ENCODE measurements at regions not wholly inside any gene's neighbourhood (a gene's known extent, or its start where the extent isn't known, plus 50 kb on each side); places are given as distances from the start of the nearest gene placed in this dataset.

DNA sequence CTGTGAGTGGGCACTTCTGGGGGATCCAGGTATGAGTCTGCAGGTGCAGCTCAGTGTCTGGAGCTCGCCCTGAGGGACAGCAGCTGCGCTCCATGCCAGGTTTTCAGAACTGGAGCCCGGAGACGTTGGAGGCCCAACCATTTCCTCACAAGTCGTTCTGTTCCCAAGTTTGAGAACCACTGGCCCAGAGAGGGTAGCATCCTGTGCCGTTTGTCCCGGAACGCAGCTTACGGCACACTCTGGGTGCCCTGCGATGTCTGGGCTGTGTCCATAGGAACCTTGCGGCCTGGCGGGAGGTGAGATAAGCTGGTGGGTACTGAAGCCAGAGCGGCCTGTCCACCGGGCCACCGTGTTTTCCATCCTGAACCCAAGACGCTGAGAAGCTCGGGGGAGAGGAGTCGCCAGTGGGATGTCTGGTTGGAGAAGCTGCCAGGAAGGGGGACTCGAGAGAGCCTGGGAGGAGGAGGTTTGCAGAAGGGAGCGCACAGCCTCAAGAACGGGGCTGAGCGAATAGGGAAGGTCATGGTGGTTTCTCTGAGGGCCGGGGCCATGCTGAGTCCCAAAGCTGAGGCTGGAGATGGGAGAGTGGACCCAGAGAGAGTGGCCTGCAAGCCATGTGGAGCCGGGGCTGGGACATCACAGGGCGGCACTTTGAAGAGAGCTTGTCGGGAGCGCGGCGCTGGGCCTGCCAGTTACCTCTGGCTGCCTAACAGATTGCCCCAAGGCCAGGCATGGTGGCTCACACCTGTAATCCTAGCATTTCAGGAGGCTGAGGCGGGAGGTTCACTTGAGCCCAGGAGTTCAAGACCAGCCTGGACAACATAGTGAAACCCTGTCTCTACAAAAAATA is 211.0 kb upstream of the GSE1 start:
- no peak for DNase-seq (ENCODE audit: low read depth)

DNA sequence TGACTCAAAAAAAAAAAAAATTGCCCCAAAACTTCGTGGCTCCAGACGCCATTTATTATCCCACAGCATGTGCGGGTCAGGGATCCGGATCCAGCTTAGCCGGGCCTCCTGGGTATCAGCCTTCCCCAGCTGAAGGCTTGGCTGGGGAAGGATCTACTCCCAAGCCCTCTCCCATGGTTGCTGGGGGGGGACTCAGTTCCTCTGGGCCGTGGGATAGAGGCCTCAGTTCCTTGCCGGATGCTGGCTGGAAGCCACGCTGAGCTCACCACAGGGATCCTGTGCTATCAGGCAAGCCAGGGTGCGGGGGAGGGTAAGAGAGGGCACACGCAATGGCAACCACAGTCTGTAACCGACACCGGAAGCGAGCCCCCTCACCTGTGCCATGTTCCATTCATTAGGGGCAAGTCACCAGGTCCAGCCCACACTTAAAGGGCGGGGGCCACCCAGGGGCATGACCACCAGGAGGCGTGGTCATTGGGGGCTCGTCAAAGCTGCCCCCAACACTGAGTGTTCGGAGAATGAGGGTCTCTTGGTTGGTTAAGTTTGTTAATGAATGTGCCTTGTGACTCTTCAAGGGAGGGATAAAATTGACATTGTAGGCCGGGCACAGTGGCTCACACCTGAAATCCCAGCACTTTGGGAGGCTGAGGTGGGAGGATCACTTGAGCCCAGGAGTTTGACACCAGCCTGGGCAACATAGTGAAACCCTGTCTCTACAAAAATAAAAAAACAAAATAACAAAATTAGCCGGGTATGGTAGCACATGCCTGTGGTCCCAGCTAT is 210.0 kb upstream of the GSE1 start:
- no peak for DNase-seq (ENCODE audit: low read depth)

DNA sequence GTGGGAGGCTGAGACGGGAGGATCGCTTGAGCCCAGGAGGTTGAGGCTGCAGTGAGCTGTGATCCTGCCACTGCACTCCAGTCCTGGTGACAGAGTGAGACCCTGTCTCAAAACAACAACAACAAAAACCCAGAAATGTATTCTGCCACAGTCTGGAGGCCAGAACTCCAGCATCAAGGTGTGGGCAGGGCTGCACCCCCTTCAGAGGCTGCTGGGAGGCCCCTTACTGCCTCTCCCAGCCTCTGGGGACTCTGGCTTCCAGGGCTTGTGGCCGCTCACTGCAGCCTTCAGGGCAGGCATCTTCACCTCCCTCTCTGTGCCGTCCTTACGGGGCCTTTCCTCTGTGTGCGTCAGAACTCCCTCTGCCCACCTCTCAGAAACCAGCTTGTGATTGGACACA is 209.4 kb upstream of the GSE1 start:
- no peak for DNase-seq (ENCODE audit: low read depth)

DNA sequence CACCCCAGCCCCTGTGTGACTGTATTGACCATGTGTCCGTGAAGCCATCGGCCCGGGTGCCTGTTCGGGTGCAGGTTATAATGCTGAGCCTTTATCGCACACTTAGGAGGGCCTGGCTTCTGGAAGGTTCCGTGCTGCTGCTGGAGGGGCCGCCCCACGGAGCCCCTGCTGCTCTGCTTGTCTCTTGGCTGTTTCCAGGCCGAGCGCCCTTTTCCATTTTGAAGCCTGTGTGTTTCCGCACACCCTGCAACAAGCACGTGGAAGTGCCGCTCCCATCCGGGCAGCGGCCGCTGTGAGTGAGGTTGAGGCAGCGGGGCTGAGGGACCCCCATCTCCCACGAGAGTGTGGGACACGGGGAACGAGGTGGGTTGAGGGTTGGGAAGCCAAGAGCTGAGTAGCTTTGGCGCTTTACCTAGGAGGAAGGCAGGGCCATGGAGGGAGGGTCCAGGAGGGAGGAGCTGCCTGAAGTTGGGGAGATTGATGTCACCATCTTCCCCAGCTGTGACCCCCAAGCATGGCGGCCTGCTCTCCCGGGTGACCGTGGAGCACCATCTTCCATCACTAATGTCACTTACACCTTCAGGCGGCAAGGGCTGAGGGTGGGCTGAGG is 200.1 kb upstream of the GSE1 start:
- DNase-seq (ENCODE audit: low read depth): no peak

DNA sequence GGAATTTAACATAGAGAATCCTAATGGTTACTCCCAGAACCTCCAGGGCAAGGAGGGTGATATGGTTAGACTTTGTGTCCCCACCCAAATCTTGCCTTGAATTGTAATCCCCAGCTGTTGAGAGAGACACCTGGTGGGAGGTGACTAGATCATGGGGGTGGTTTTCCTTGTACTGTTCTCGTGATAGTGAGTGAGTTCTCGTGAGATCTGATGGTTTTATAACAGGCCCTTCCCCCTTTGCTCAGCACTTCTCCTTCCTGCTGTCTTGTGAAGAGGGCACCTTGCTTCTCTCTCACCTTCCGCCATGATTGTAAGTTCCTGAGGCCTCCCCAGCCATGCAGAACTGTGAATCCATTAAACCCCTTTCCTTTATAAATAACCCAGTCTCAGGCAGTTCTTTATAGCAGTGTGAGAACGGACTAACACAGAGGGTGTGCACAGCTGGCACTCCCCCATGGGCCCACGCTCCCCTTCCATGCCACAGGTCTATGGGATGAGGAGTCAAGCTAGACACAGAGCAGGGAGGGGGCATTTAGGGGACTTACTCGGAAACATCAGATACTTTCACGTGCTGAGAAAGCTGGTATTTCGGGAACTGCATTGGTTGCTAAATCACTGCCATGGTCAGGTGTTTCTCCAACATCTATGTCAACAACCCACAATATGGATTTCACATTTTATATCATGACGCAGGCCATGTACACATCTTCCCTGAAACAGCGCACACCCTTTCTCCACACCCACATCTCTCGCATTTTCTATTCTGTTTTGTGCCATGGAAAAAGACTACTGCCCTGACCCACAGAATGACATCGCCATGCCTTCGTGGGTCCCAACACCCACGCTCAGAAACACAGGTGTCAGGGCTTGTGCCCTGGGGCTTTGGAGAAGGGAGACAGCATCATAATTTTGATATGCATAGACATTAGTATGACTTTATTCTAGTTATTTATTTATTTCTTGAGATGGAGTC is 199.1 kb upstream of the GSE1 start:
- no peak for DNase-seq (ENCODE audit: low read depth)

DNA sequence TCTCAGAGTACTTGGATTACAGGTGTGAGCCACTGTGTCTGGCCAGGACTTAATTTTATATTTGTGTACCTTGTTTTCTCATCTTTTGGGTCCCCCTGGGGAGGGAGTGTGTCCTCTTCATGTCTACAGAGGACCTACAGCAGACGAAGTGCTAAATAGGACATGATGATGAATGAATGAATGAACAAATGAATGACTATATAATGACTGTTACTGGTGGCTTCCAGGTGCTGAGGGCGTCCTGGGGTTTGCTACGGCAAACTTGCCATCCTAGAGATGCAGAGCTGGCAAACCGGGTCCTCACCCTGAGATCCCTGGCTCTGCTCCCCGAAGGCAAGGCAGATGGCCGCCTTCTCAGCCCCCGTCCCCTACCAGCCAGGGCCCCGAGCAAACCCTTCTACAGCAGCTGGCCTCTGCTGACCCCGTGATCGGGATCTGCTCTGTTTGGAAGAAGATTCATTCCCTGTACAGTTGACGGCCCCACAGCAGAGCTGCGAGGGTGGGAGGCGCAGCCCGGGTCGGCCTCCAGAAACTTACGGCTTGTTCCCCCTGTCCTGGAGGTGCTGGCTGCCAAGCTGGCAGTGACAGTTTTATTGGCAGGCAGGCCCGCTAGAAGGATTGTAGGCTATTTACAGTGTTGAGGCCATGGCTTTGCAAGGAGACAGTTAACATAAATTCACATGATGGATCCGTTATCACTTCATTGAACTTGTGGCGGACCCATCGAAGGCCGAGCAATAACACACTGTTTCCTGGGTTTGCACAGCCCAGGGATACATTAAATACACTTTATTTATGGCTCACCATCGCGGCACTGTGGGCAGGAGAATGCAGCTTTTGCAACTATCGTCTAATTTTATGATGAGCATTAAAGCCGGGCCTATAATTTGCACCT is 197.7 kb upstream of the GSE1 start:
- no peak for DNase-seq (ENCODE audit: low read depth)

DNA sequence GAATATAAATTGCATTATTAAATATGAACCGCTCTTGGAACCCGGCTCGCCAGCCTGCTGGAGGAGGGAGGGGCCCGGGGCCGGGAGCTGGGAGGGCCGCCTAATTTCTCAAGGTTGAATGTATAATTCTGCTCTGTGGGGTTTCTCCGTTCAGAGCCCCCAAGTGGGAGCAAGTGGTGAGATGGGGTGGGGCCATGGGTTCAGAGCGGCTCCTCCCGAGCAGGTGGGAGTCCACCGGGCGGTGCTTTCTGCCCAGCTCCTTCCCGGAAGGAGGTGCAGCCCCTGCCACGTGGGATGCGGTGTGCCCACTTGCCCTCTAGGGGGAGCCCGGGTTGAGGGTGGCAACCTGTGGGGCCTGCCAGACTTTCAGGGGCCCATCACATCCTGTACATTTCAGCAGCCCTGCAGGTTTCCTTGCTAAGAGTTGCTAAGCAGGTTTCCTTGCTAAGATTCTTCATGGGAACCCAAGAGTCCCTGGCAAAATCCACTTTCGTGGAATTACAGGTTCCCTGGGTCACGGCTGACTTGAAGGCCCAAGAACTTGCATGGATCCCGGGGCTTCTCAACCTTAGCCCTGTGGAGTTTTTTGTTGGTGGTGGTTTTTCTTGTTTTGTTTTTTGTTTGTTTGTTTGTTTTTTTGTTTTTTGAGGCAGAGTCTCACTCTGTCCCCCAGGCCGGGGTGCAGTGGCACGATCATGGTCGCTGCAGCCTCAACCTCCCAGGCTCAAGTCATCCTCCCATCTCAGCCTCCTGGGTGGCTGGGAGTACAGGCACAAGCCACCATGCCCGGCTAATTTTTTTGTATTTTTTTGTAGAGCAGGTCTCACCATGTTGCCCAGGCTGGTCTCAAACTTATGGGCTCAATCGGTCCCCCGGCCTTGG is 196.7 kb upstream of the GSE1 start:
- peak; percentile 46 for DNase-seq (ENCODE audit: low read depth)

DNA sequence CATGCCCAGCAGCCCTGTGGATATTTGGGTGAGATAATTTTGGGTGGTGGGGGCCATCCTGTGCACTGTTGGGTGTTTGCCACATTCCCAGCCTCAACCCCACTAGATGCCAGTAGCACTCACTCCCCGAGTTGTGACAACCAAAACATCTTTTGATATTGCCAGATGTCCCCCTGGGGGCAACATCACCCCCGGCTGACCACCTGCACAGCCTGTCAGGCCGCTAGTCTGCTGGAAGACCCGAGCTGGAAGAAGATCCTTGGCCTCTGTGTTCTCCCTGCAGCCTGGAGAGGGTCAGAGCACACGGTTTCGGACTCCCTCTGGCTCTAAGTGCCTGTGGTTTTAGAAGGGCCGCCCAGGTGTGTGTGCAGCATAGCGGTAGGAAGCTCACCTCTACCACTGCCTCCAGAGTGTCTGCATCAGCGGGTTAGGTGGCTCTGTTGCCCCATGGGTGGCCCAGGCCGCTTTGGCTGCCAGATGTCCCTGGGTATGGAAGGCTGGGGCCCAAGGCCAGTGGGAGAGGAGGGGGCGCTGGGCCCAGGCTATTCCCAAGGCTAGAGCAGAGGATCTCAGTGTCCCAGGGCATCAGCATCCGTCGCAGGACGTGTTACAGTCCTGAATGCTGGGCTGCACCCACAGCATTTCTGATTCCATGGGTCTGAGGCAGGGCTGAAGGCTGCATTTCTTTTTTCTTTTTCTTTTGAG is 195.8 kb upstream of the GSE1 start:
- DNase-seq (ENCODE audit: low read depth): no peak

DNA sequence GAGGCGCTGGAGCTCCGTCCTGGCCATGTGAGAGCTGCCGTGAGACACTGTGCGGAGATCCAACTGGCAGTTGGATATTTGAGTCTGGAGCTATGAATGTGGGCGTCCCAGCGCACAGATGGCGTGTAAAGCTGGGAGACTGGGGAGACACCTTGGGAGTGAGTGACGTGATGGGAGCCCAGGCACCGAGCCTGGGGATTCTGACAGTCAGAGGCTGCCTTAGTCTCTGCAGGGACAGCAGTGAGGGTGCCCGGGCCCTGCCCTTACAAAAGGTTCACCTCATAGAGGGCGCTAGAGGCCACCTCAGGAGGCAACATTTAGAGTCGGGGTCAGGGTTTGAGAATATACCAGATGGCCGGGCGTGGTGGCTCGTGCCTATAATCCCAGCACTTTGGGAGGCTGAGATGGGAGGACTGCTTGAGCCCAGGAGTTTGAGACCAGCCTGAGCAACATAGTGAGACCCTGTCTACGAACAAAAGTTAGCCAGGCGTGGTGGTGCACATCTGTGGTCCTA is 194.1 kb upstream of the GSE1 start:
- DNase-seq (ENCODE audit: low read depth): no peak

DNA sequence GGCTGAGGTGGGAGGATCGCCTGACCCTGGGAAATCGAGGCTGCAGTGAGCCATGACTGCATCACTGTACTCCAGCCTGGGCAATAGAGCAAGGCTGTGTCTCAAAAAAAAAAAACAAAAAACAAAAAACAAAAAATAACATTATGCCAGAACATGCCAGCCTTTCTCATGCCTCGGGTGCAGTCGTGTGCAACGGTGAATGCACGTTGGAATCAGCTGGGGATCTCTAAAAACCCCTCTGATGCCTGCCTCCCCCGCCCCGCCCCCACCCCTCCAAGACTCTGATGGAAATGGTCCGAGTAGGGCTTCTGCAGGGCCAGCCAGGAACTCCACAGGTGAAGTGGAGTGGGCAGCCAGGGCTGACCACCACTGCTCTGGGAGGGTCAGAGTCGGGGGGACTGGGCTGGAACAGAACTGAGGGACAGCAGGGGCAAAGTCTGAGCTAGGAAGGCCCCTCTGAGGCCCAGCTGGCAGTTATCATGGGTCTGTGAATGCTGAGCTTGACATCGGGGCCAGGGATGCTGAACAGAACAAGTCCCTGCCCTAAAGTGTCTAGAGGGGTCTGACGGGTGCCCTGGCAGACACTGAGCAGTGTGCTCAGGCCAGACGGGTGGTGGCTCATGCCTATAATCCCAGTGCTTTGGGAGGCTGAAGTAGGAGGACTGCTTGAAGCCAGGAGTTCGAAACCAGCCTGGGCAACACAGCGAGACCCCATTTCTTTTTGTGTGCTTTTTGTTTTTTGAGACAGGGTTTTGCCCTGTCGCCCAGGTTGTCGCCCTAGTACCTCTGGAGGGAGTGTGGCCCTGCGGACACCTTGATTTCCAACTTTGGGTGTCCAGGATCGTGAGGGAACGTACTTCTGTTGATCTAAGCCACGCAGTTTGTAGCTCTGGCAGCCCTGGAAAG is 193.4 kb upstream of the GSE1 start:
- no peak for DNase-seq (ENCODE audit: low read depth)

DNA sequence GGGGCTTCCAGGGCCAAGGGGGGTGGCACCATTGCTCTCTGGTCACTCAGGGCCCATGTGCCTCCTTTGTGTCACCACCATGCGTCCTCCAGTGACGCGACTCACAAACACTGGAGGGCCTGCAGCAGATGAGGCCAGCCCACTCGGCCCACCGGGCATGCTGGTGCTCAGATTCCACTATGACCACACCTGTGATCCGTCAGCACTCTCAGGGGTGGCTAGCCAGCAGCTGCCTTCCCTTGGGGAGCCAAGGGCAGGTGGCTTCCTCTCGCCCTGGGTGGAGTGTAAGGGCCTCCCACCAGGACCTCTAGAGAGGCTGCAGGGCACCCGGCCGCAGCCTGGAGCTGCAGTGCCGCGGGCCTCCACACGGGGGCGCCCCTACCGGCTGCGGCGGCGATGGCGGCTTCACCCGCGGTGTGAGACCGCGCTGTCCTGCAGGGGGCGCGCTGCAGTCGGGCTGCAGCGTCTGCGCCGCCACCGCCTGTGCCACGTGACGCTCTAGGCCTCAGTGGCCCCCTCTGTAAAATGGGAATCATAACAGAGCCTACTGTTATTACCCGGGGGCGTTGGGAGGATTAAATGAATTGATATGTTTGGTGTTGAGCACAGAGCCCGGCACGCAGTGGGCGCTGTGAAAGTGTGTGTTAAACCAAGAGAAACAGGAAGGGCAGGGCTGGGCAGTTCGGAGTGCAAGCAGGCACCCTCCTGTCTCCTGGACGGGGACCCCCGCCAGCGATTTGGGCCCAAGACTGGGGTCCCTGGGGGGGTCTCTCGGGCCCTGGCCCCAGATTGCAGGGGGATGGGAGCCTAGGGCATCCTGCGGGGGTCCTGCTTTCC is 192.4 kb upstream of the GSE1 start:
- peak; percentile 61 for DNase-seq (ENCODE audit: low read depth)

DNA sequence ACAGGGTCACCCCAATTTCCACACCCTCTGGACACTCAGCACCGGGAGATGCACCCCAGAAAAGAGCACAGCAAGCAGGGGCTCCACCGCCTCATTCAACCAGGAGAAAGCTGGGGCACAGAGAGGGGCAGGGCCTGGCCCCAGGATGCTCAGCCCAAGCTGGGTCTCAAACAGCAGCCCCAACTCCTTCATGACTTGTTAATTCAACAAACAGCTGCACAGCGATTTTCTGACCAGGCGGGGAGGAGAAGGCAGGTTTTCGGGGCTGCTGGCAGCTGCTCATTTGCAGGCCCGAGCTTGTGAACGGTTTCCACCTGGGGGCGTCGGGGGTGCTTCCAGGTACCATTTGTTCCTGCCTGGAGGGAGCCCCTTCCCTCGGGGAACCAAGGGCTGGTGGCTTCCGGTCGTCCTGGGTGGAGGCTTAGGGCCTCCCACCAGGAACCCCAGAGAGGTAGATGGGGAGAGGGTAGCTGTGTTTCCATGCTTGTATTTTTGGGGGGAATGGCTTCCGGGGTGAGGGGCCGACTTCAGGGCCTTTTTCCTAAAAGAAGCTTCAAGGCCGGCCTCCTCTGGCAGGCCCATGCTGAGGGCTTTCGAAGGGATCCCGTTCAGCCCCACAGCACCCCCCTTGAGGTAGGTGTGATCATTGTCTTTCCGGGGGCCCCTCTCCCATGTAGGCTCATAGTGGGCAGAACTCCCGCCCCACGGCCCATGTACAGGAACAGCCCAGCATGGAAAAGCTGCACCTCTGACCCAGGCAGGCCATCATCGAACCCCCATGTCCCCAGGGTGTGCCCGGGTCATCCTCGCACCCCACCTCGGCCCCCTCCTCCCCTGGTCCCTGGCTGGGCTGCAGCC is 191.6 kb upstream of the GSE1 start:
- no peak for DNase-seq (ENCODE audit: low read depth)

DNA sequence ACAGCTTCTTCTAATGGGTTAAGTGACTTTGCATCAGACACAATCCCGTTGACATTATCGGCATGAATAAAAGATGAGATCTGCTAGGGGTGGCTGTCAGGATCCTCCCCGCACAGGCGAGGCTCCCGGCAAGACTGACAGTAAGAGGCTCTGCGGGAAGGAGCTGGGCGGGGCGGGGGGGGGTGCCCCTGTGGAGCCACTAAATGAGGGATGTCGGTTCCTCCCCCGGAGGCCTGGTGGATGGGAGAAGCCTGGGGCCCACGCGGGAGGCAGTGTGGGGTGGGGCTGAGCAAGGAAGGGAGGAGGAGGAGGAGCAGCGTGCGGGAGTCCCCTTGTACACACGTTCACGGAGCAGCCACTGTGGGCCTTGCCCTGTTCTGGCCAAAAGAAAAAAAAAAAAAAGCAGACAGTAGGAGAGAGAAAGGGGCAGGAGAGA is 190.9 kb upstream of the GSE1 start:
- no peak for DNase-seq (ENCODE audit: low read depth)

DNA sequence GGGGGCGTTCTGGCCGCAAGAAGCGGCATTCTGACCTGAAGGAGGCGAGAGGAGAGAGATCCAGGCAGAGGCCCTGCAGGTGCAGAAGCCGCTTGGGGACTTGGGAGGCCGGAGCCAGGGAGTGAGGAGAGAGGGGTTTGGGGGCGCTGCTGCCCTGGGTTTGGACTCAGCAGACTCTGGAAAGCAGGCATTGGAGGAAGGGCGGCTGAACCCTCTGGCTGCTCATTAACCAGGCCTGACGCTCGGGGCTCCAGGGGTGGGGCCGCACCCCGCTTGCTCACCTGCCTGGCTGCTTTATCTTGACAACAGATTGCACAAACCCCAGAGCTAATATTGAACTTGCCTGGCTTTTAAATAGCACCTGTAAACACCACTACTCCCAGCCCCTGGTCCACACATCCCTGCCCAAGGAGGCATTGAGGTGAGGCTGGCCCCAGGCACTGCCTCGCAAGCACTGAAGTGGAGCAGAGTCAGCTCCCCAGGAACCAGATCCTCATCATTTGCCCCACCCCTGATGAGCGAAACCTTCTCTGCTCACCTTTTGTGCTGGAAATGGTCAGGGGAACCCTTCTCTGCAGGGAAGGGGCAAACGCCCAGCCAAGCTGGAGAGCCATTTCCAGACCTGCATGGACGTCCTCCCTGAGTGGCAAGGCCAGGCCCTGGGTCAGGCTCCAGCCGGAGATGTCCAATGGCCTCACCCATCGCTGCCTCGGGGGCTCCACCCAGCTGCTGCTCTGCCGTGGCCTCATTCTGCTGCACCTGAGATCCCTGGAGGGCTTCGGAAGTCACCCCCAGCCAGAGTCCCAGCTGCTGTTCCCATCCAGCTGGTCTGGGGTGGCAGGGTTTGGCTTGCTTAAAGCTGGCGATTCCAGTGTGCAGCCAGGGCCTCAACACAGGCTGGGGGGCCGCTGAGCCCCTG is 190.2 kb upstream of the GSE1 start:
- no peak for DNase-seq (ENCODE audit: low read depth)

DNA sequence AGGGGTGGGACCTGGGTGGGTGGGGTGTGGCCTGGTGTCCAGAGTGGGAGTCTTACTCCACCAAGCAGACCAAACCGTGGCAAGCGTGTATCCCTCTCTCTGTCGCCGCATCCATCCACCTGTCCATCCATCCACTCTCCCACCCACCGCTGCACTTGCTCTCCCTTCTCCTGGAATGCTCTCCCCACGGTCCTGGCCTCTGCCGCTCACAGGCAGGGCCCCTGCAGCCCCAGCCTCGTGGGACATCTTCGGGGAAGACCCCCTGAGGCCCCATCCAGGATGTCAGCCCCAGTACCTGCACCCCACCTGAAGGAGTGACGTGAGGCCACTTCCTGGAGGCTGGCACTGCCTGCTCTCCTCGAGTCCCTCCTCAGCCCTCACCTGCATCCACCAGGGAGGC is 189.5 kb upstream of the GSE1 start:
- no peak for DNase-seq (ENCODE audit: low read depth)

All from stimulated activated CD8-positive, alpha-beta memory T cell treated with anti-CD3 and anti-CD28 coated beads, Interleukin-12 subunit alpha, Interleukin-12 subunit beta, amount 100 ng/mL, for 4 hours (primary cell).